H1 (cell line): ENCODE measurements at regions not wholly inside any gene's neighbourhood (a gene's known extent, or its start where the extent isn't known, plus 50 kb on each side); places are given as distances from the start of the nearest gene placed in this dataset.

Experiments
- CTCF ChIA-PET: fragments of 300-600 bp; sonication (Branson Sonifier 250); formaldehyde crosslinking; loops from one replicate; lab custom pipeline; 2021; ENCODE audit not compliant: partially characterized antibody; lab: Charles Lee
- POLR2A ChIA-PET: fragments of 300-600 bp; sonication (Branson Sonifier 250); formaldehyde crosslinking; loops from one replicate; lab custom pipeline; 2021; ENCODE audit warnings: inconsistent platforms; ENCODE audit not compliant: partially characterized antibody; lab: Charles Lee
- DNase-seq, 2 experiments: peaks; one replicate each; pipeline versions ENCODE4 v3.0.0 to v3.0.0-alpha.2; 2010 to 2022; ENCODE audit warnings: low spot score in 2 of 2, low read depth in 1 of 2, mixed read lengths in 1 of 2
- FAIRE-seq: peaks from 2 replicates; lab custom pipeline; 2011; peaks lifted over from hg19 to GRCh38; lab: Jason Lieb, UNC
- H2AFZ ChIP-seq: 2 replicates; pipeline ENCODE4 v1.8.1; 2012; ENCODE audit warnings: low read length, inconsistent platforms
- H2AK5ac ChIP-seq: 2 replicates; pipeline ENCODE4 v1.6.1; 2013; ENCODE audit warnings: low read depth, low read length
- H2BK120ac ChIP-seq: replicated peaks from 2 replicates; pipeline ENCODE3; 2013; ENCODE audit warnings: low read depth, low read length, inconsistent platforms
- H2BK12ac ChIP-seq: 2 replicates; pipeline ENCODE4 v1.6.1; 2013; ENCODE audit warnings: low read depth, low read length
- H2BK15ac ChIP-seq: 2 replicates; pipeline ENCODE4 v1.6.1; 2013; ENCODE audit warnings: low read length
- H2BK20ac ChIP-seq: 2 replicates; pipeline ENCODE4 v1.6.1; 2013; ENCODE audit warnings: low read length
- H2BK5ac ChIP-seq: 2 replicates; pipeline ENCODE4 v1.6.1; 2013; ENCODE audit warnings: low read depth, low read length
- H3K14ac ChIP-seq: 2 replicates; pipeline ENCODE4 v1.6.1; 2013; ENCODE audit warnings: inconsistent platforms; ENCODE audit not compliant: insufficient read length
- H3K18ac ChIP-seq: 2 replicates; pipeline ENCODE4 v1.6.1; 2013; ENCODE audit warnings: low read length; ENCODE audit errors: extremely low read depth
- H3K23ac ChIP-seq: 2 replicates; pipeline ENCODE4 v1.6.1; 2013; ENCODE audit warnings: inconsistent platforms; ENCODE audit not compliant: insufficient read length
- H3K23me2 ChIP-seq: 2 replicates; pipeline ENCODE4 v1.6.1; 2013; ENCODE audit warnings: low read depth, low read length
- H3K27ac ChIP-seq: 2 replicates; pipeline ENCODE4 v1.6.1; 2011; ENCODE audit warnings: low read depth, low read length, inconsistent platforms
- H3K27me3 ChIP-seq, 4 experiments: replicated peaks in 1 of 4; 1 replicate in 1 of 4; 2 replicates in 3 of 4; pipeline versions ENCODE4 v1.6.1 to v1.8.1; 2011 to 2013; ENCODE audit warnings: low read length in 3 of 4, mild to moderate bottlenecking in 3 of 4, inconsistent platforms in 2 of 4, mixed read lengths in 2 of 4, moderate library complexity in 1 of 4; ENCODE audit not compliant: control insufficient read depth in 3 of 4, insufficient read depth in 3 of 4; ENCODE audit errors: extremely low read depth in 1 of 4
- H3K36me3 ChIP-seq, 4 experiments: 2 replicates each; pipeline versions ENCODE4 v1.6.1 to v1.8.1; 2011 to 2013; ENCODE audit warnings: mild to moderate bottlenecking in 4 of 4, low read length in 3 of 4, moderate library complexity in 2 of 4, control low read depth in 1 of 4, inconsistent platforms in 1 of 4; ENCODE audit not compliant: insufficient read depth in 4 of 4, control insufficient read depth in 2 of 4
- H3K4ac ChIP-seq: replicated peaks from 2 replicates; pipeline ENCODE3; 2013; ENCODE audit warnings: low read length, low read depth, mixed read lengths, inconsistent platforms; ENCODE audit not compliant: insufficient read length
- H3K4me1 ChIP-seq, 4 experiments: replicated peaks in 1 of 4; 1 replicate in 1 of 4; 2 replicates in 3 of 4; pipeline versions ENCODE4 v1.6.1 to v1.8.1; 2011 to 2013; ENCODE audit warnings: low read length in 3 of 4, inconsistent platforms in 2 of 4, mixed read lengths in 1 of 4; ENCODE audit not compliant: insufficient read depth in 4 of 4, control insufficient read depth in 3 of 4
- H3K4me2 ChIP-seq, 2 experiments: 2 replicates each; pipeline versions ENCODE4 v1.6.1 to v1.8.1; 2011 to 2013; ENCODE audit warnings: low read depth in 2 of 2, low read length in 2 of 2, control low read depth in 1 of 2, inconsistent platforms in 1 of 2, mild to moderate bottlenecking in 1 of 2; ENCODE audit not compliant: insufficient read depth in 1 of 2
- H3K4me3 ChIP-seq, 4 experiments: fragments of 200-600, 300-600 bp in 1 of 4; sonication (generic), shearing (Covaris generic), sonication (Bioruptor Twin) in 1 of 4; 2 replicates each; pipeline versions ENCODE4 v1.5.1 to v1.8.1; 2011 to 2016; ENCODE audit warnings: low read length in 4 of 4, low read depth in 3 of 4, control low read depth in 2 of 4, inconsistent platforms in 2 of 4, mild to moderate bottlenecking in 2 of 4, mixed read lengths in 1 of 4, moderate library complexity in 1 of 4; ENCODE audit not compliant: insufficient read depth in 2 of 4; ENCODE audit errors: extremely low read depth in 1 of 4
- H3K56ac ChIP-seq: replicated peaks from 2 replicates; pipeline ENCODE3; 2013; ENCODE audit warnings: low read depth, mild to moderate bottlenecking, mixed read lengths, low read length, inconsistent platforms; ENCODE audit not compliant: insufficient read length
- H3K79me1 ChIP-seq: 2 replicates; pipeline ENCODE4 v1.6.1; 2013; ENCODE audit warnings: low read depth, low read length, control low read depth
- H3K79me2 ChIP-seq, 2 experiments: 2 replicates each; pipeline versions ENCODE4 v1.6.1 to v1.8.1; 2012 to 2013; ENCODE audit warnings: low read length in 2 of 2, mild to moderate bottlenecking in 2 of 2, inconsistent platforms in 1 of 2; ENCODE audit not compliant: insufficient read depth in 2 of 2, control insufficient read depth in 1 of 2
- H3K9ac ChIP-seq, 4 experiments: replicated peaks in 1 of 4; 1 replicate in 1 of 4; 2 replicates in 3 of 4; pipeline versions ENCODE4 v1.6.1 to v1.8.1; 2011 to 2013; ENCODE audit warnings: low read depth in 3 of 4, low read length in 3 of 4, control low read depth in 2 of 4, mild to moderate bottlenecking in 2 of 4, moderate library complexity in 2 of 4, inconsistent platforms in 1 of 4; ENCODE audit errors: extremely low read depth in 1 of 4
- H3K9me3 ChIP-seq, 2 experiments: 2 replicates each; pipeline versions ENCODE4 v1.6.1 to v1.8.1; 2012 to 2013; ENCODE audit warnings: mild to moderate bottlenecking in 2 of 2, moderate library complexity in 2 of 2, control low read depth in 1 of 2, inconsistent platforms in 1 of 2, low read depth in 1 of 2, low read length in 1 of 2, mixed read lengths in 1 of 2; ENCODE audit not compliant: insufficient read depth in 2 of 2
- H4K20me1 ChIP-seq, 2 experiments: replicated peaks in 1 of 2; 2 replicates each; pipeline versions ENCODE3 to v1.8.1; 2011 to 2013; ENCODE audit warnings: inconsistent platforms in 2 of 2, low read length in 2 of 2, mild to moderate bottlenecking in 1 of 2; ENCODE audit not compliant: insufficient read depth in 2 of 2, control insufficient read depth in 1 of 2
- H4K5ac ChIP-seq: 2 replicates; pipeline ENCODE4 v1.6.1; 2013; ENCODE audit warnings: low read length, low read depth, mixed read lengths, inconsistent platforms; ENCODE audit not compliant: insufficient read length
- H4K8ac ChIP-seq: 2 replicates; pipeline ENCODE4 v1.8.0; 2013; ENCODE audit warnings: mild to moderate bottlenecking, moderate library complexity, low read length, inconsistent platforms; ENCODE audit not compliant: insufficient read depth; ENCODE audit errors: extremely low read depth
- H4K91ac ChIP-seq: replicated peaks from 2 replicates; pipeline ENCODE3; 2013; ENCODE audit warnings: low read length, mixed read lengths, inconsistent platforms; ENCODE audit not compliant: insufficient read length
- HDAC6 ChIP-seq: IDR thresholded peaks from one replicate; pipeline ENCODE4 v1.7.1; 2012; ENCODE audit warnings: low read depth, mild to moderate bottlenecking, inconsistent platforms, low read length, moderate library complexity
- JUND ChIP-seq: IDR thresholded peaks from 2 replicates; pipeline ENCODE4 v1.6.1; 2011; ENCODE audit warnings: mild to moderate bottlenecking, improper control_type of control experiment, low read length
- NRF1 ChIP-seq: IDR thresholded peaks from 2 replicates; pipeline ENCODE4 v1.6.1; 2011; ENCODE audit warnings: mild to moderate bottlenecking, low read depth, low read length, improper control_type of control experiment
- POLR2AphosphoS5 ChIP-seq: IDR thresholded peaks from 2 replicates; pipeline ENCODE4 v1.6.1; 2011; ENCODE audit warnings: low read depth, low read length
- SIX5 ChIP-seq: IDR thresholded peaks from 2 replicates; pipeline ENCODE4 v1.6.1; 2011; ENCODE audit warnings: mild to moderate bottlenecking, low read depth, low read length
- SP1 ChIP-seq: IDR thresholded peaks from 2 replicates; pipeline ENCODE4 v1.6.1; 2011; ENCODE audit warnings: low read depth, low read length
- TCF12 ChIP-seq: IDR thresholded peaks from 2 replicates; pipeline ENCODE4 v1.6.1; 2011; ENCODE audit warnings: low read depth, mild to moderate bottlenecking, low read length
- WGBS, 2 experiments: shearing (Covaris generic) in 1 of 2; methylation state at CpG; one replicate each; pipeline versions ENCODE4 v1.1.6 to v1.1.7; 2013 to 2015; ENCODE audit warnings: low lambda C conversion rate in 2 of 2, mixed read lengths in 2 of 2, inconsistent platforms in 1 of 2, low coverage in 1 of 2, missing lambda C conversion rate in 1 of 2; ENCODE audit not compliant: insufficient replicate concordance in 2 of 2, insufficient coverage in 1 of 2, insufficient read length in 1 of 2; ENCODE audit errors: extremely low coverage in 1 of 2, missing lambda C conversion rate in 1 of 2; 5-methylcytosine and 5-hydroxymethylcytosine counted together
- TF ChIP-seq, protein P1 (sequence below): IDR thresholded peaks from 2 replicates; pipeline ENCODE4 v1.6.1; 2012; ENCODE audit warnings: low read length, inconsistent platforms

DNA sequence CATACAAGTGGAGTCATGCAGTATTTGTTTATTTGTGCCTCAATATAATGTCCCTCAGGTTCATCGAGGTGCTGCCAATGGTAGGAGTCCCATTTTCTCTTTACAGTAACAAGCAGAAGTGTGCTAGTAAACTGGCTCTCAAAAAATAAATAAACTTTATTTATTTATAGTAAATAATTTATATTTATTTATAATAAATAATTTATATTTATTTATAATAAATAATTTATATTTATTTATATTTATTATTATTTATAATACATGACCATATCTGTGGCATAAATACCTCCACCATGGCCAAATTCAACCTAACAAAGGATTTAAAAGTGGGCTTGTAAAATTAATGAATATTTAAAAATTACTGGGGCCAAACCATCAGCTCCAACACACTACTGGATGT is 464.9 kb upstream of the NWD2 start:
- Histone ChIP-seq H3K23ac (no peak overlapping the region), H2AK5ac (no peak overlapping the region), H4K91ac (no peak overlapping the region), H3K4ac (no peak overlapping the region), H4K5ac (no peak overlapping the region), H3K9ac (no peak overlapping the region), H3K9me3 (no peaks in the 10 kb centered on the region), H3K18ac (no peak overlapping the region), H2AFZ (no peak overlapping the region), H3K4me1 (no peaks in the 10 kb centered on the region; a peak in 1 of 7 replicates), H2BK120ac (no peak overlapping the region), H4K20me1 (no peaks in the 10 kb centered on the region), H2BK5ac (no peak overlapping the region), H3K56ac (no peak overlapping the region), H3K79me1 (no peaks in the 10 kb centered on the region), H2BK15ac (no peak overlapping the region), H3K4me2 (no peak overlapping the region), H3K27me3 (no peaks in the 10 kb centered on the region), H3K14ac (no peak overlapping the region), H3K23me2 (no peaks in the 10 kb centered on the region), H2BK20ac (no peak overlapping the region), H3K36me3 (no peaks in the 10 kb centered on the region), H4K8ac (no peak overlapping the region), H2BK12ac (no peak overlapping the region)
- 100% methylated on average over 1 of the region's 1 CpG; no CpG with 5 or more reads in 1 of the 2 experiments for WGBS, 2 experiments
- POLR2A ChIA-PET: no interaction called here
- CTCF ChIA-PET: interaction anchor here (1.2 to 1.8 kb wide), 2 partner anchors 16 to 45 kb away, joined by 3 read pairs; no protein-coding TSS in a partner anchor
- FAIRE-seq: no peak
- TF ChIP-seq SP1 (no peak), POLR2AphosphoS5 (no peak), SIX5 (no peak), NRF1 (no peak), JUND (no peak), TCF12 (no peak), HDAC6 (no peak)
- TF ChIP-seq, protein P1, sequence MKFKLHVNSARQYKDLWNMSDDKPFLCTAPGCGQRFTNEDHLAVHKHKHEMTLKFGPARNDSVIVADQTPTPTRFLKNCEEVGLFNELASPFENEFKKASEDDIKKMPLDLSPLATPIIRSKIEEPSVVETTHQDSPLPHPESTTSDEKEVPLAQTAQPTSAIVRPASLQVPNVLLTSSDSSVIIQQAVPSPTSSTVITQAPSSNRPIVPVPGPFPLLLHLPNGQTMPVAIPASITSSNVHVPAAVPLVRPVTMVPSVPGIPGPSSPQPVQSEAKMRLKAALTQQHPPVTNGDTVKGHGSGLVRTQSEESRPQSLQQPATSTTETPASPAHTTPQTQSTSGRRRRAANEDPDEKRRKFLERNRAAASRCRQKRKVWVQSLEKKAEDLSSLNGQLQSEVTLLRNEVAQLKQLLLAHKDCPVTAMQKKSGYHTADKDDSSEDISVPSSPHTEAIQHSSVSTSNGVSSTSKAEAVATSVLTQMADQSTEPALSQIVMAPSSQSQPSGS: no peak
- TF ChIP-seq, all 59 proteins: peak for 0
- Histone ChIP-seq H3K79me2 (no peaks in the 10 kb centered on the region), H3K27ac (no peak overlapping the region), H3K4me3 (no peak overlapping the region)
- no peak for DNase-seq
